GM12878 (cell line): ENCODE measurements at regions not wholly inside any gene's neighbourhood (a gene's known extent, or its start where the extent isn't known, plus 50 kb on each side); places are given as distances from the start of the nearest gene placed in this dataset.

Source experiments
- ATAC-seq: fragments of 200-7000 bp; cut with Tn5 transposase; 3 replicates; pipeline ENCODE4 v1.9.1; 2020; ENCODE audit warnings: mild to moderate bottlenecking, moderate library complexity
- BruUV-seq: library from RNA; stranded (reverse); fragments of 400-500 nt; replicated peaks from 2 replicates; lab custom pipeline; 2021; lab: Mats Ljungman, UMichigan
- CTCF ChIA-PET: fragments of 300-600 bp; sonication (Branson Sonifier 250); formaldehyde crosslinking; extraction: SDS; loops from one replicate; lab custom pipeline; 2021; ENCODE audit warnings: inconsistent platforms; lab: Yijun Ruan, JAX
- POLR2A ChIA-PET: fragments of 350-600 bp; formaldehyde crosslinking; extraction: SDS; loops from one replicate; lab custom pipeline; 2021; ENCODE audit warnings: inconsistent platforms; lab: Charles Lee
- RAD21 ChIA-PET: fragments of 300-600 bp; sonication (Branson Sonifier 250); formaldehyde crosslinking; loops from one replicate; lab custom pipeline; 2023; ENCODE audit warnings: antibody characterized with exemption; ENCODE audit not compliant: unreplicated experiment; lab: Charles Lee
- SMC1A ChIA-PET: fragments of 300-600 bp; sonication (Branson Sonifier 250); formaldehyde crosslinking; loops from one replicate; lab custom pipeline; 2023; ENCODE audit not compliant: unreplicated experiment, uncharacterized antibody; lab: Charles Lee
- DNase-seq: peaks from one replicate; pipeline ENCODE4 v3.0.0-alpha.2; 2011; ENCODE audit warnings: low read depth, low spot score
- FAIRE-seq: peaks from 3 replicates; lab custom pipeline; 2011; peaks lifted over from hg19 to GRCh38; lab: Jason Lieb, UNC
- H2AFZ ChIP-seq: 2 replicates; pipeline ENCODE4 v1.6.0; 2011; ENCODE audit warnings: low read depth, low read length, control low read depth; ENCODE audit not compliant: control insufficient read depth
- H3K27ac ChIP-seq: 2 replicates; pipeline ENCODE4 v1.5.1; 2011; ENCODE audit warnings: control low read depth; ENCODE audit not compliant: control insufficient read depth, insufficient read depth
- H3K27me3 ChIP-seq, 2 experiments: replicated peaks in 1 of 2; 2 replicates each; pipeline versions ENCODE4 v1.6.0 to v1.6.1; 2011; ENCODE audit warnings: low read length in 1 of 2; ENCODE audit not compliant: control insufficient read depth in 2 of 2, insufficient read depth in 2 of 2
- H3K36me3 ChIP-seq, 2 experiments: 2 replicates each; pipeline ENCODE4 v1.5.1; 2011; ENCODE audit warnings: low read length in 1 of 2; ENCODE audit not compliant: control insufficient read depth in 2 of 2, insufficient read depth in 2 of 2
- H3K4me1 ChIP-seq: 2 replicates; pipeline ENCODE4 v1.6.1; 2011; ENCODE audit warnings: mild to moderate bottlenecking, low read length, moderate library complexity, mixed read lengths; ENCODE audit not compliant: control insufficient read depth, insufficient read depth
- H3K4me2 ChIP-seq: 2 replicates; pipeline ENCODE4 v1.6.0; 2011; ENCODE audit warnings: control low read depth; ENCODE audit not compliant: control insufficient read depth, insufficient read depth
- H3K4me3 ChIP-seq: fragments of 200-600 bp; sonication (generic); 2 replicates; pipeline ENCODE4 v1.5.1; 2016
- H3K79me2 ChIP-seq: 2 replicates; pipeline ENCODE4 v1.6.0; 2011; ENCODE audit warnings: low read length; ENCODE audit not compliant: control insufficient read depth, insufficient read depth
- H3K9ac ChIP-seq: 2 replicates; pipeline ENCODE4 v1.8.0; 2011; ENCODE audit warnings: low read length, control low read depth, mixed read lengths; ENCODE audit not compliant: control insufficient read depth, insufficient read depth
- H3K9me3 ChIP-seq: replicated peaks from 3 replicates; pipeline ENCODE4 v1.5.1; 2011; ENCODE audit warnings: mild to moderate bottlenecking, low read length; ENCODE audit not compliant: control insufficient read depth, insufficient read depth
- H4K20me1 ChIP-seq: 2 replicates; pipeline ENCODE4 v1.6.0; 2011; ENCODE audit not compliant: control insufficient read depth, insufficient read depth
- BRCA1 ChIP-seq: IDR thresholded peaks from 2 replicates; pipeline ENCODE4 v1.6.1; 2011; ENCODE audit warnings: low read depth, low read length, improper control_type of control experiment
- CBFB ChIP-seq: IDR thresholded peaks from 2 replicates; pipeline ENCODE4 v1.6.1; 2016; ENCODE audit warnings: antibody characterized with exemption, low read depth
- HDAC6 ChIP-seq: fragments of 200-600 bp; sonication (generic); IDR thresholded peaks from one replicate; pipeline ENCODE4 v1.8.0; 2017; ENCODE audit warnings: antibody characterized with exemption; ENCODE audit not compliant: unreplicated experiment
- JUNB ChIP-seq: IDR thresholded peaks from 2 replicates; pipeline ENCODE4 v1.6.1; 2016; ENCODE audit warnings: antibody characterized with exemption, mild to moderate bottlenecking
- JUND ChIP-seq: IDR thresholded peaks from 2 replicates; pipeline ENCODE4 v1.6.1; 2012; ENCODE audit warnings: low read depth, mild to moderate bottlenecking, low read length, improper control_type of control experiment, moderate library complexity
- KAT2A ChIP-seq: conservative IDR thresholded peaks from 2 replicates; pipeline ENCODE4 v1.6.1; 2011; ENCODE audit warnings: low read depth, low read length; ENCODE audit not compliant: control insufficient read depth
- NKRF ChIP-seq: fragments of 450-650 bp; conservative IDR thresholded peaks from 2 replicates; pipeline ENCODE4 v1.6.1; 2017; ENCODE audit warnings: mild to moderate bottlenecking, moderate library complexity
- NRF1 ChIP-seq: conservative IDR thresholded peaks from 2 replicates; pipeline ENCODE4 v1.6.1; 2011; ENCODE audit warnings: mild to moderate bottlenecking, low read depth, low read length, improper control_type of control experiment
- SP1 ChIP-seq: IDR thresholded peaks from one replicate; pipeline ENCODE4 v1.6.1; 2011; ENCODE audit warnings: low read depth, low read length
- ZBTB4 ChIP-seq: fragments of 450-650 bp; formaldehyde crosslinking; IDR thresholded peaks from 2 replicates; pipeline ENCODE4 v1.4.0; 2022; ENCODE audit warnings: mild to moderate bottlenecking, moderate library complexity
- ZNF217 ChIP-seq: fragments of 450-650 bp; IDR thresholded peaks from 2 replicates; pipeline ENCODE4 v1.6.1; 2017; ENCODE audit warnings: antibody characterized with exemption, mild to moderate bottlenecking
- ZNF274 ChIP-seq: IDR thresholded peaks from one replicate; pipeline ENCODE4 v1.8.0; 2011; ENCODE audit not compliant: insufficient read length, insufficient read depth
- WGBS: methylation state at CpG from one replicate; pipeline ENCODE4 v1.1.6; 2016; ENCODE audit warnings: low lambda C conversion rate; ENCODE audit not compliant: insufficient replicate concordance, insufficient coverage; ENCODE audit errors: missing lambda C conversion rate; 5-methylcytosine and 5-hydroxymethylcytosine counted together
- in situ Hi-C: fragments of 300-500 bp; cut with MboI; formaldehyde crosslinking; loops from 9 replicates; pipeline ENCODE4 v1.14.3; 2018; ENCODE audit warnings: mixed read lengths
- intact Hi-C: fragments of 100-400 bp; cut with micrococcal nuclease; formaldehyde crosslinking; loops from one replicate; pipeline ENCODE4 v1.14.2; 2022; ENCODE audit not compliant: unreplicated experiment
- TF ChIP-seq, protein P1 (sequence below): fragments of 450-650 bp; formaldehyde crosslinking; IDR thresholded peaks from 2 replicates; pipeline ENCODE4 v1.4.0; 2020; ENCODE audit warnings: mild to moderate bottlenecking, moderate library complexity
- TF ChIP-seq, protein P2 (sequence below): fragments of 450-650 bp; IDR thresholded peaks from 2 replicates; pipeline ENCODE4 v1.6.1; 2017; ENCODE audit warnings: borderline replicate concordance

DNA sequence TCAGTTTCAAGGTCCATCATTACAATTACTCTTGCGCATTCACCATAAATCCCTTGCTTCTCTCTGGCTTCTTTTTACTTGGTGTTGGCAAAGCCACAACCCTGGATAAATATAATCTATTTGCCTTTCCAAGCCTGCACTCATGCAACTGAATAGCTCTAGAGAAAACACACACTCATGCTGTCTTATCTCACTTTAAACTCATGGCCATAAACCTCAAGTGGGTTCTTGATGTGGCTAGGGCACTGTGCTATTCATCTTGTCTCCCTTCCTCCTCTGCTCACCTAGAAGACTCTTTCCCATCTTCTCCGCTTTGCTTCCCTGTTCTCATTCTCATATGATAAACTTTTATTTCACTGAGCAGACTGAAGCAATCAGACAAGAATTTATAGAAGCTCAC is 165.4 kb upstream of the MTPN start:
- in situ Hi-C loops, result no loop called here
- H3K27me3 ChIP-seq, result no peaks in the 10 kb centered on the region
- intact Hi-C loops, result no loop called here
- H2AFZ ChIP-seq, result no peak overlapping the region
- no peak overlapping the region for H3K4me2 ChIP-seq
- RAD21 ChIA-PET, result no interaction called here
- H4K20me1 ChIP-seq, result no peaks in the 10 kb centered on the region
- no peak for FAIRE-seq
- no peaks in the 10 kb centered on the region for H3K36me3 ChIP-seq
- no peaks in the 10 kb centered on the region for H3K4me1 ChIP-seq
- no peak for ATAC-seq
- no peaks in the 10 kb centered on the region for H3K9me3 ChIP-seq
- no peak for DNase-seq
- H3K79me2 ChIP-seq, result no peaks in the 10 kb centered on the region
- POLR2A ChIA-PET, result no interaction called here
- SMC1A ChIA-PET, result interaction anchor here (1.3 kb wide), 1 partner anchor 12 kb away, joined by 3 read pairs; no protein-coding TSS in a partner anchor
- no peak overlapping the region for H3K27ac ChIP-seq
- WGBS, result 77% methylated on average over 2 of the region's 2 CpGs
- CTCF ChIA-PET, result interaction anchor here (1.6 kb wide), 1 partner anchor 12 kb away, joined by 4 read pairs; no protein-coding TSS in a partner anchor
- H3K9ac ChIP-seq, result no peak overlapping the region
- H3K4me3 ChIP-seq, result no peak overlapping the region
- BruUV-seq, result no TSS peak
- no peak for TF ChIP-seq ZBTB4 (CRISPR knock-in tag)
- TF ChIP-seq SP1, result no peak
- TF ChIP-seq ZNF217, result no peak
- TF ChIP-seq NKRF, result no peak
- TF ChIP-seq BRCA1, result no peak
- no peak for TF ChIP-seq JUND
- TF ChIP-seq NRF1, result no peak
- no peak for TF ChIP-seq HDAC6
- no peak for TF ChIP-seq ZNF274
- TF ChIP-seq, protein P1, sequence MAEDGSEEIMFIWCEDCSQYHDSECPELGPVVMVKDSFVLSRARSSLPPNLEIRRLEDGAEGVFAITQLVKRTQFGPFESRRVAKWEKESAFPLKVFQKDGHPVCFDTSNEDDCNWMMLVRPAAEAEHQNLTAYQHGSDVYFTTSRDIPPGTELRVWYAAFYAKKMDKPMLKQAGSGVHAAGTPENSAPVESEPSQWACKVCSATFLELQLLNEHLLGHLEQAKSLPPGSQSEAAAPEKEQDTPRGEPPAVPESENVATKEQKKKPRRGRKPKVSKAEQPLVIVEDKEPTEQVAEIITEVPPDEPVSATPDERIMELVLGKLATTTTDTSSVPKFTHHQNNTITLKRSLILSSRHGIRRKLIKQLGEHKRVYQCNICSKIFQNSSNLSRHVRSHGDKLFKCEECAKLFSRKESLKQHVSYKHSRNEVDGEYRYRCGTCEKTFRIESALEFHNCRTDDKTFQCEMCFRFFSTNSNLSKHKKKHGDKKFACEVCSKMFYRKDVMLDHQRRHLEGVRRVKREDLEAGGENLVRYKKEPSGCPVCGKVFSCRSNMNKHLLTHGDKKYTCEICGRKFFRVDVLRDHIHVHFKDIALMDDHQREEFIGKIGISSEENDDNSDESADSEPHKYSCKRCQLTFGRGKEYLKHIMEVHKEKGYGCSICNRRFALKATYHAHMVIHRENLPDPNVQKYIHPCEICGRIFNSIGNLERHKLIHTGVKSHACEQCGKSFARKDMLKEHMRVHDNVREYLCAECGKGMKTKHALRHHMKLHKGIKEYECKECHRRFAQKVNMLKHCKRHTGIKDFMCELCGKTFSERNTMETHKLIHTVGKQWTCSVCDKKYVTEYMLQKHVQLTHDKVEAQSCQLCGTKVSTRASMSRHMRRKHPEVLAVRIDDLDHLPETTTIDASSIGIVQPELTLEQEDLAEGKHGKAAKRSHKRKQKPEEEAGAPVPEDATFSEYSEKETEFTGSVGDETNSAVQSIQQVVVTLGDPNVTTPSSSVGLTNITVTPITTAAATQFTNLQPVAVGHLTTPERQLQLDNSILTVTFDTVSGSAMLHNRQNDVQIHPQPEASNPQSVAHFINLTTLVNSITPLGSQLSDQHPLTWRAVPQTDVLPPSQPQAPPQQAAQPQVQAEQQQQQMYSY, result no peak
- TF ChIP-seq CBFB, result no peak
- no peak for TF ChIP-seq KAT2A
- TF ChIP-seq JUNB, result no peak
- TF ChIP-seq, protein P2, sequence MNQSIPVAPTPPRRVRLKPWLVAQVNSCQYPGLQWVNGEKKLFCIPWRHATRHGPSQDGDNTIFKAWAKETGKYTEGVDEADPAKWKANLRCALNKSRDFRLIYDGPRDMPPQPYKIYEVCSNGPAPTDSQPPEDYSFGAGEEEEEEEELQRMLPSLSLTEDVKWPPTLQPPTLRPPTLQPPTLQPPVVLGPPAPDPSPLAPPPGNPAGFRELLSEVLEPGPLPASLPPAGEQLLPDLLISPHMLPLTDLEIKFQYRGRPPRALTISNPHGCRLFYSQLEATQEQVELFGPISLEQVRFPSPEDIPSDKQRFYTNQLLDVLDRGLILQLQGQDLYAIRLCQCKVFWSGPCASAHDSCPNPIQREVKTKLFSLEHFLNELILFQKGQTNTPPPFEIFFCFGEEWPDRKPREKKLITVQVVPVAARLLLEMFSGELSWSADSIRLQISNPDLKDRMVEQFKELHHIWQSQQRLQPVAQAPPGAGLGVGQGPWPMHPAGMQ, result no peak
